Ureter (tissue), 1 donor: ENCODE measurements at regions not wholly inside any gene's neighbourhood (a gene's known extent, or its start where the extent isn't known, plus 50 kb on each side); places are given as distances from the start of the nearest gene placed in this dataset.
"Not testable (repeated sequence)": the region's sequence is repeated elsewhere in the genome, so short reads cannot be mapped to it uniquely, and the experiment has no call there.

Experiments
- DNase-seq: peaks from one replicate; pipeline ENCODE4 v3.0.0-alpha.2; 2020; ENCODE audit warnings: low spot score
- donor health status: DM: yes; HTN: yes; CAD: no.

DNA sequence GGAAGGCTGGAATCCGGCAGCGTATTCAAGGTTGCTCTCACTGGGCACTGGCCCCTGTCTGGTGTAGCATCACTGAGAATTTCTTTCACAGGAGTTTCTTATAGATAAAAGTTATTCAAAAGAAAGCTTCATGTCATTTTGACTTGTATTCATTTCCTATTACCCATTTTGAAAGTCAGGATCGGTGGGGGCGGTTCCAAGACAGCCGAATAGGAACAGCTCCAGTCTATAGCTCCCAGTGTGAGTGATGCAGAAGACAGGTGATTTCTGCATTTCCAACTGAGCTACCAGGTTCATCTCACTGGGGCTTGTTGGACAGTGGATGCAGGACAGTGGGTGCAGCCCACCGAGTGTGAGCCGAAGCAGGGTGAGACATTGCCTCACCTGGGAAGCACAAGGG is 51.5 kb upstream of the CDC42EP3 start:
- DNase-seq = not testable (repeated sequence)

DNA sequence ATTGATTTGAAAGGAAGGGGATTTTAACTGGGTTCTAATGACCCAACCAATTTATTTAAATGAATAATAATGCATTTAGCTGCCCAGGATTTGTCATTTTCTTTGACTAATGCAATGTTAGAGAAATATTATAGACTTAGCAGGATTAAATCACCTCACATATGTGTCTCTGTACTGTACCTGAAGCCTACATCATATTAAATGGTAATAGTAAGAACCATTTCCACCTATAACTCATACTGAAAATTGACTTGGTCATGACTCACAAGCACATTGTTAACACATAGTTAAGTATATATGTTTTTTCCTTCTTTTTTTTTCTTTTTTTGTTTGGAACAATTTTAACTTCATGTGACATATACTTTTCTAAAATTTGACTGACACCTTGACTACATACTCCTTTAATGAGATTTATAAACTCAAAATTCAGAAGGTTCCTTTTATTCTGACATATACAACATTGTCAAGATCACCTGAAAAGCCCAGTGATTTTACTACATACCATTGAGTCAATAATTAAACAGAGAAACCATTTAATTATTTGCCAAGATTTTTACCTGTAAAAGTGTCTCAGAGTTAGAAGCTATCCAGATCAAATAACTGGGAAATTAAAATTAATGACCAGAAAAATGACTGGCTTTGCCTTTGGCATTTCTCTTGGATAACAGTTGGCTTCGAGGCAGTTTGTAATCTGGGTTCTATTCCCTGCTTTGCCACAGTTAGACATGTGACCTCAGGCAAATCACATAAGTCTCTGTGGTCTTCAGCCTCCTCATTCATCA is 58.8 kb upstream of the CDC42EP3 start:
- no peak for DNase-seq

DNA sequence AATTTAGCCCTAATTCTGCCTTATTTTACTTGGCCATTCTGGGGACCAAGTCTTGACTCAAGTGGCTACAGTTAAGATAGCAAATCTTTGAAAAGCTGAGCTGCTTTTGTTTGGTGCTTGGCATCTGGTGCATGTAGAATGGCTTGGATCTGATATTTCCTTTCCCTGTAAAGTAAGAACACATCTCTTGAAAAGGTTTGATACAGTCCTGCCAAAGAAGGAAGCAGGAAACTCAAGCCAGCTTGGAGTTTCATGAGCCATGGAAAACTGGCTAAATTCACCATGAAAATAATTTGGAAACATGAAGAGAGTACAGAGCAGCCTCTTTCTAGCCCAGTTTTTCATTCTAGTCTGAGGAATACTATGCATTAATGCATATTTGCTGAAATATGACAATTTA is 61.0 kb upstream of the CDC42EP3 start:
- not testable (repeated sequence) for DNase-seq

DNA sequence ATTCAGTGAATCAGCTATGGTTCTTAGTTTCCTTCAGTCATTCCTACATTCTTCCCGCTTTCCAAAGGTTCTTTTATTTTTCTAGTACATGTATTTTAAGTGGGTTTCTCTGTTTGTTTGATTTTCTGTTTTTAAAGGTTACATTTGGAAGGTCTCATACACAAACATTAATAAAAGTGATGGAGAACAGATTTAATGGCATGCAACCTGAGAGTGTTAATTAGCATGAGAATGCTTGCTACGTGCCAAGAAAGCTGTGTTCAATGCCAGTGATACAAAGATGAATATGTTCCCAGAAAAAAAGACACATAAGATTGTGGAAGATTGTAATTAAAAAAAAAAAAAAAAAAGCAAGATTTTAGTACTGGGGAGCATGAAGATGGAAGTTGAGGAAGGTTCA is 61.8 kb upstream of the CDC42EP3 start:
- DNase-seq = no peak

DNA sequence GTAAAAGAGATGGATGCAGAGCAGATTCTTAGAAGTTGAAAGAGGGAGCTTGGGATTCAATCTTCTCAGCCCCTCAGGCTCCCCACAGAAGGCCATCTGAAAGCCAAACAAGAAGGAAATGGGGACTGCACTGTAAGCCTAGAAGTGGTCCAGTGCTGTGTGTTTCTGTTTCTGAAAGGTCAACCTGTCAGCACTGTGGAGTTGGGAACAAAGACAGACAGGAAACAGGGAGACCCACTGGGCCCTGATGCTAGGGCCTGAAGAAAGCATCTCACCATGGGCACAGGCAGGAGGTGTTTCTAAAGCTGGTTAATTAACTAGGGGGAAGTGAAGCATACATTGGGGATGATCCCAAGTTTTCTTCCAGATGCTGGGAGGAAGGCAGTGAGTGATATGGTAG is 62.5 kb upstream of the CDC42EP3 start:
- not testable (repeated sequence) for DNase-seq

DNA sequence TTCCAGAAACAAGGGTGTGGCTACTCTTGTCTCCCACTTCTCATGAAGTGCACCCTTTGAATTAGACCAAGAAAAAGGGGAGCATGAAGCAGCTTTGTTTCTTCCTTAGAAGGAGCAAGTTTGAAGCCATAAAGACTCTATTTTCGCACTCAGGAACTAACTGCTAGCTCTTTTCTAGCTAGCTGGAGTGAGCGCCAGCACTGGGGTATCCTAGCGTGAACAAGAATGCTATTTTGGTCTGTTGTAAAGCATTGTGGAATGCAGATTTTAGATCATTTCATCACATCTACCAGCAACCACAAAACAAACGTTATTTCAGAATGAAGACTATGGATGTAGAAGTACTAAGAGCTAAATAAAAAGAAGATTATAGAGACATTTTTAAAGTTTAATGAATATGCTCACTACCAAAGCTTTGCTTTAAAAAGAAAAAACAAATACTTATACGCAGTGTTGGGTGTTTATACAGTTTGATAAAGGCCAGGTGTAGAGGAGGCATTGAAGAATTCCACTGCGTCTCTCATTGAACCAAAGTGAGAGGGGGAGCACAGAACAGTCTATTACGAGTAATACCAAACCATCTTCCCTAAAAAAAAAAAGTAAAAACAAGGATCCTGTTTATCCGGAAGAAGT is 63.6 kb upstream of the CDC42EP3 start:
- not testable (repeated sequence) for DNase-seq

DNA sequence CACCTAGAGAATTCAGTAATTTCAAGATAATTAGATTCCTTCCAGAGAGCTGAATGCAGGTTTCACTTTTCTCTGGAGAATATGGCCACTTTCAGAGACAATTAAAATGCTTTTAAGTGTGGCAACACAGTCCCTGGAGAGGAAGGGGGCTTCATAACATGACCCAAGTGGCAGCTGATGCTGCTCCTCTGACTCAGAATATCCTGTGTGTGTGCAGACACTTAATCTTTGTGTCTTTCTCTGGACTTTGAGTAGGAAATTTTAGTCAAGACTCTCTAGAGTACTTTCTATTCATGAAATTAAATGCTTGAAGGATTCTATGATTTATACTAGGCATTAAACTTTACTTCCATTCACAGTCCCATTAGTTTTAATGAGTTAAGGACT is 64.1 kb upstream of the CDC42EP3 start:
- DNase-seq = not testable (repeated sequence)

DNA sequence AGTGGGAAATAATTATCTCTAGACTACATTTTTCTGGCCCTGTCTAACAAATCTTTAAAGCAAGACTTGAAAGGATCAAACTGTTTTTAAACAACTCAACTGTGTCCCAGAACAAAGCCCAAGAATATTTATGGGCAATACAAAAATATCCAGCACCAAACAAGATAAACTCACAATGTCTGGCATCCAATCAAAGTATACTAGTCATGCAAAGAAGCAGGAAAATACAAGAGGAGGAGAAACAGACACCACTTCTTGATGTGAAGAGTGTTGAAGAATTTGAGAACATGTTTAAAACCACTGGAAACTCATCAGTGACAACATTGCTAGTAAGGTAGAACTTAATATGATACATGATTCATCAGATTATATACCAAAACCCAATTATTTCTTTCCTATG is 66.1 kb upstream of the CDC42EP3 start:
- no peak for DNase-seq

DNA sequence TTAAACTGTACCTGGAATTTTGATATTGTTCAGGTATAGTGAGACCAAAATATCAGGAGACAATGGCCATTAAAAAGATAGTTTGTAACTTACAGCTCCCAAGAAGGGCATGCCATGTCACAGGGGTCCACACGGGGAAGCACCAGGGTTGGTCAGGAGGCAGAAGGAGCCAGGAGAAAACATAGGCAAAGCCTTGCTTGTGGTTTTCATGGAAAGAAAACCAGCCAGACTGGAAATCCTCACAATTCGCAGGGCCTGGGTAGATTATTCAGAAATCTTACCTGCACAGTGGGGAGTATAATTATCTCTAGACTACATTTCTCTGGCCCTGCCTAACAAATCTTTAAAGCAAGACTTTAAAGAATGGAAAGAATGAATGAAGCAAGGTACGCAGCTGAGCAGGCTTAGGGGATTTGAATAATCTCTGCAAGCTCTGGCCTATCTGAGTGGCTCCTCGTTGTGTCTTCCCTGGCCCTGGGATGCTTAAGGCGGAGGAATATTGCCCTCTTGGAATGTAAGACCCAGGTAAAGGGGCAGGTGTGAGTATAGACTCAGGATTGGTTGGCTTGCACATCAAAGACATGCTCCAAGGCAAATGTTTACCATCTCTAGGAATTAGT is 66.9 kb upstream of the CDC42EP3 start:
- no peak for DNase-seq

DNA sequence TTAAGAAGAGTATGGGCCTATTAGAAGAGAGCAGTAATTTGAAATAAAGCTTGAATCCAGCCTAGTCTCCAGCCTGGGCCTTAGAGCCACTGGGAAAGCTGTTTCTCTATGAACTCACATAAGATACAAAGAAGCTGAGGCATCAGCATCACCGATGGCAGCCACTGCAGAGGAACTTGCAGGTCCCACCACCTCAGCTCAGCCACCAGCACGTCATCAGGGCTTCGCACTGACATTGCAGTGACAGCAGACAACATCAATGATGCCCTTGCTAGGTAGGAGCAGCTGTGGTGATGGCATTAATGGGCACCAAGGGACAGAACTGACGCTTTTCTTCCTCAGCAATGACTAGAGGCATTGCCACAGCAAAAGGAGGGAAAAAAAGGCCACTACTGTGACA is 67.7 kb upstream of the CDC42EP3 start:
- DNase-seq = no peak

DNA sequence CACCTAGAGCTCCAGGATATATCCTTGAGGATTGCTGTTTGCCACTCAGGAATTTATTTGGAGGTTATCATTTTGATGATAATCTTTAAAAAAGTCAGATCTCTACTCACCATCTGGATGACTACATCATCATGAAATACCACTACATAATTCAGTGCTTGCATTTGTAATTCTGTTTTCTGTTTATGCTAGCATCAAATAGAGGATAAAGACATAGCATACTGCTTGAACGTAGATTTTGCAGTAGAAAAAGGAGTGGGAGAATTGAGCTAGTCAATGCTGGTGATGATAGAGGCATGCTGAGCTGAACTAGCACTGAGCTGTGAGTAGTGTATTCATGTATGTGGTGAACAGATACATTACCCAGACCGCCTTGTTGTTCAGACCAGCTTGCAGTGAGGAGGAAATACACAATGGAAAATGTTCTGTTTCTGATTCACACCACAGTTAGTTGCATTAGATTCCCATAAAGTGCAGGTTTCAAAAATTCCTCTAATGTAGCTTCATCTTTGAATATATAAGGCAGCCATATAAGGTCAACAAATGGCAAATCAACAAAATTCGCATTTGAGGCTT is 68.8 kb upstream of the CDC42EP3 start:
- no peak for DNase-seq

DNA sequence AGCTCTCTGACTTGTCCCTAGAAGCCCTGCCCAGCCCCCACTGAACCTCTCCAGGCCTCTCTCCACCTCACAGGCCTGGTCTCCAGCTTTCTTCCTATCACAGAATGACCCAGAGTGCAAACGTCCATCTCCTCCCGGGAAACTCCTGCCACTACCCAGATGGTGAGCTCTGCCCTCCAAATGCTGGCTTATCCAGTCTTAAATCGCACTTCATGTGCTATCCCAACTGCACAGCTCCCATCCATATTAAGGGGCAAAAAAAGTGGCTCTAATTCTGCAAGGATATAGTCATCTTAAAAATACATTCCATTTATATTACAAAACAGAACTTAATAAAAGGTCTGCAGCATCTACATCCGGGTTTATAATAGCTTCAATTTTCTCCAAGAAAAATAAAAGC is 70.8 kb upstream of the CDC42EP3 start:
- no peak for DNase-seq

DNA sequence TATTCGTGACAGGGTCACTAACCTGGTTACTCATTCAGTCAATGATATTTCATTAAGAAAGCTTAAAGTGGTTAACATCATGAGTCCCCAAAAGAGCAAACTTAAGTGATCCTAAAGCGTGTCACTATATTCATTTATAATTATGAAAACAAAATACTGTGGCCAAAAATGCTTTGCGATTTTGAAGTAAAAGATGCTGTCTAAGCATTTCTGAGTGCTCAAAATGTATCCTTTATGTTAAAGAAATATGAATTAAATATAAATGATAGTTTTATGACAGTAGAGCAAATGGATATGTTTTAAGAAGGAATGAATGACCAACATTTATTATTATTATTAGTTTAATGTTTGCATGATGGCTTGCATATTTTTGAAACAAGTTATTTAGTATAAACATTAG is 72.6 kb upstream of the CDC42EP3 start:
- DNase-seq = no peak

DNA sequence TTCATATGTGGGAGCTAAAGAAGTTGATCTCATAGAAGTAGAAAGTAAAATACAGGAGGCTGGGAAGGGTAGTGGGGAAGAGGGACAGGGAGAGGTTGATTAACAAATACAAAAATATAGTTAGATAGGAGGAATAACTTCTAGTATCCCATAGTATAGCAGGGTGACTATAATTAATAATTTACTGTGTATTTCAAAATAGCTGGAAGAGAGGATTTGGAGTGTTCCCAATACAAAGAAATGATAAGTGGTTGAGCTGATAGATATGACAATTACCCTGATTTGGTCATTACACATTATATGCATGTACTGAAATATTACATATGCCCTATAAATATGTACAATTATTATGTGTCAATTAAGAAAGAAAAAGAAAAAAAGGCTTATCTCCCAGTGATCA is 73.5 kb upstream of the CDC42EP3 start:
- not testable (repeated sequence) for DNase-seq

DNA sequence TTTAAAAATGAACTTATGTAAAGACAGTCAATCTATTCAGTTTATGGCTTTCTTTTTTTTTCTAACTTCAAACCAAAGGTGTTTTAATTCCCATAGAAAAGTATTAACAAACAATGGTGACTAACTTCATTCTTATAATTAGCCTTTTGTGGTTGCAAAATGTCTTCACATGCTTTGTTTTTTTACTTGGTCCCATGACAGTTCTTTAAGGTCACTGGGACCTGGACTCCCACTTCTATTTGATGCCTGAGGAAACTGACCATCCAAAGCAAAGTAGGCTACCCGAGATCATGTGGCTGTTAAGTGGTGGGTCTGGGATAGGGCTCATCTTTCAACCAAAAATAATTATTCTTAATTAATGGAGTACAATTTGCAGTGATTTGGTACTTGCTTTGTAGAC is 74.6 kb upstream of the CDC42EP3 start:
- DNase-seq = not testable (repeated sequence)

DNA sequence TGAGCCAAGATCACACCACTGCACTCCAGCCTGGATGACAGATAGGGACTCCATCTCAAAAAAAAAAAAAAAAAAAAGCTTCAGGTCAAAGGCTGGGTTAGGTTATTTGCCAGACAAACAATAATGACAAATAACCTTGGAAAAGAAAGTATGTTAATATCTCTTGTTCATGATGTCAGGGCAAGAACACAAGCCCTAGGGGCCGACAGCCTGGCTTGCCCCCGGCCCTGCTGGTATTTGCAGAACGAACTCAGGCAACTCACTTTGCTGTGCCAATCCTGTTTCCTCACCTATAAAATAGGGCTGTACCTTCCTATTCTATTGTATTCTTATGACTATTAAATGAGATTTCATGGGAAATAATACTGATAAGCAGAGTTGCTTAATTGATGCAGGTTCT is 75.4 kb upstream of the CDC42EP3 start:
- no peak for DNase-seq

DNA sequence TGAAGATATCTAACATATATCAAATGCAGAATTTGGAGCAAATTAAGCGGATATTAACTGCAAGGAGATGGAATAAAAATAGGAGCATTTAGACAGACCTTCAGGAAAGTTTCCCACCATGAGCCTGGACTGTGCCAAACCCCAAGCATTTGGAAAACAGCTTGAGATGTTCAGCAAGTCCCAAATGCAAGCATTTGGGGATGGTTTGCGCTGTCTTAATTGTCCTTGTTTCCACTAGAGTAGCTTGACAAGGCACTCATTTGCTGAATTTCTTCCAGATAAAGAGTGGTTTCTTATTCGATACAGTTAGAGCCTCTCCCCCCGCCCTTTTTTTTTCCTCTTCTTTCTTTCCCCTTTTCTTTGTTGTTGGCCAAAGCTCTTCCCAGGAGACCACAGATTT is 77.1 kb upstream of the CDC42EP3 start:
- no peak for DNase-seq

DNA sequence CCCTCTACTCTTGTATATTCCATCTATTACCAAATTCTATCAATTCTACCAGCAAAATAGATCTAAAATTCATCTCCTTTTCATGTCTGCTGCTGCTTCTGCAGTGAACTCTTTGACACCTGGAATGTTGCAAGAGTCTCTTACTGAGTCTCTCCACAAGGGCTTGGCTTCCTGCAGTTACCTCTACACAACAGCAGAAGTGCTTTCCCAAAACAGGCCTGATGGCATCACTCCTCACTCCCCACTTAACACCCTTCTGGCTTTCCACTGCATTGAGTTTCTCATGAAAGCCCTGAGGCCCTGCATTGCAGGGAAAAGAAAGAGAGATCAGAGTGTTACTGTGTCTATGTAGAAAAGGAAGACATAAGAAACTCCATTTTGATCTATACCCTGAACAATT is 78.8 kb upstream of the CDC42EP3 start:
- DNase-seq = not testable (repeated sequence)

DNA sequence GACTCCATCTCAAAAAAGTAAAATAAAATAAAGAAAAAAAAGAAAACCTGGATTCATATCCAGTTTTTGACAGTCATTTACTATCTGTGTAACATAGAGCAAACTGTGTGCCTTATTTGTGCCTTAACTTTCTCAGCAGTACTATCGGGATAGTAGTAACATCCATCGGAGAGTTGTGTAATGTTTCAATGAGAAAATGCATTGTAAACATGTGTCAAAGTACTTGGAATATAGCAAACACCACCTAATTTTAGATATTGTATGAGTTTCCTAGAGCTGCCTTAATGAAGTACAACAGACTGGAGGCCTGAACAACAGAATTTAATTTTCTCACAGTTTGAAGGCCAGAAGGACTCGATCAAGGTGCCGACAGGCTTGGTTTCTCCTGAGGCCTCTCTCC is 81.3 kb upstream of the CDC42EP3 start:
- no peak for DNase-seq

DNA sequence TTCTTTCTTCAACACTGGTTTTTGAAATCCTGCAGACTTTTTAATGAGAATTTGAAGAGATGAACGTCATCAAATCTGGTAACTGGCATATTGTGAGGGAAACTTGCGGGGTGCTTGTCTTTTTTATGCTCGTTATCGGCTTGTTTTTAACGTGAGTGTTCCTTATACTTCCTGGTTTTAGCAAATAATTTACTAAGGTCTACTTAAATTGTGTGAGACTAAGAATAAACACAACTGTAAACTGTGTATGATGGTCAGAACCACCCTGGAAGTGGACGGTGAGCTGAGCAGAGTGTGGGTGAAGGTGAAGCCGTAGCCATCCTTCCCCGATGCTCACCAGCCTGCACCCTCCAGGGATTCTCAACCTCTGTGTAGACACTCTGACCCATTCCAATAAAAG is 82.3 kb upstream of the CDC42EP3 start:
- DNase-seq = no peak

DNA sequence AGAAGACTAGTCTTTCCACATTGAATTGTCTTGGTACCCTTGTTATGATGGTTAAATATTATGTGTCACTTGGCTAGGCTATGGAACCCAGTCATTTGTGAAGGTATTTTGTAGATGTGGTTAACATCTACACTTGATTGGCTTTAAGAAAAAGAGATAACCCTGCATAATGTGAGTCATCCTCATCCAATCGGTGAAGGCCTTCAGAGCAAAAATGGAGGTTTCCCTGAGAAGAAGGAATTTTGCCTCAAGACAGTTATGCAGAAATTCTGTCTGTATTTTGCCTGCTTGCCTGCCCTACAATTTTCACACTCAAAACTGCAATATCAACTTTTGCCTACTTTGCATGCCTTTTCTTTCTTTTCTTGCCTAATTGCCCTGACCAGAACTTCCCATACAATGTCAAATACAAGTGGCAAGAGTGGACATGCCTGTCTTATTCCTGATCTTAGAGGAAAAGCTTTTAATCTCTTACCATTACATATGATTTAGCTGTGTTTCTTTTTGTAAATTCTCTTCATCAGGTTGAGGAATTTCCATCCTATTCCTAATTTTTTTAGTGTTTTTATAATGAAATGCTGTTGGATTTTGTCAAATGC is 84.6 kb upstream of the CDC42EP3 start:
- DNase-seq = not testable (repeated sequence)

DNA sequence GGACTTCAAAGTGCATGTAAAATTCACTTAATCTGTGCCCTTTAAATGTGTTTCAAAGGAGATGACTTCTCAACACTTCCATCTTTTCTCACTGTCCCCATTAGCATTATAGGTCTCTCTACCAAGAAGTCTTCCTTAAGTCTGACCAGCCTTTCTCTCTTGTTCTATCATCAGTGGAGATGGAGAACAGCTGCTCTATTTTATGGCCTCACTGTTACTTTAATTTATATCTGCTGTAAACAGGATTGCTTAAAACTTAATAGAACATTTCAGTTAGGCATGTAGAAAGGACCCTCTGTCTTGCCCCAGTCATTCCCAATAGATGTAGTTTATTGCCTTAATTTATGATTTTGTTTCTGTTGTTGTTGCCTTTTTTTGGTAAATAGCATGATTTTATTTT is 86.0 kb upstream of the CDC42EP3 start:
- not testable (repeated sequence) for DNase-seq
